ENCODE measurements at regions not wholly inside any gene's neighbourhood (a gene's known extent, or its start where the extent isn't known, plus 50 kb on each side); places are given as distances from the start of the nearest gene placed in this dataset.

DNA sequence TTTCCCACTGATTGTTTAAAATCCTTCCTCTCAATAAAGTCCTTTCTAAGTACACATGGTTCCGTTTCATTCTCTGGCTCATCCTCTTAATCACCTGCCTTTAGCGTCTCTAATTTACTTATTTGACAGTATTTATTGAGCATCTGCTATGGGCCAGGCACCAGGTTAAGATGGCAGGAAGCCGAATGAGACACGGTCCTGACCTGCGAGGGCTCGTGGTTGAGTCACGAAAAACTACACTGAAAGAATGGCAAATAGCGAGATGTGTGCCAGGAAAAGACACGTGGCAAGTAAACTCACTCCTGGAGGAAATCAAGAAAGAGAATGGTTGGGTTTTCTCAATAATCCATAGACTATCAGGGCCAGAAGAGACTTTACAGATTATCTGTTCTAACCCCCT lies 60.9 kb downstream of the HES1 start:
- peaks cover 3% of the 10 kb centered on the region for H3K9me3 Mint-ChIP-seq (ENCODE audit: unreplicated experiment)
- H3K4me1 Mint-ChIP-seq (ENCODE audit: low read depth, unreplicated experiment): peaks cover 5% of the 10 kb centered on the region
- no peak for DNase-seq
- peaks cover 5% of the 10 kb centered on the region for H3K27me3 Mint-ChIP-seq (ENCODE audit: unreplicated experiment)
- H3K4me3 Mint-ChIP-seq (ENCODE audit: unreplicated experiment): no peak overlapping the region
- TF ChIP-seq, protein P1, sequence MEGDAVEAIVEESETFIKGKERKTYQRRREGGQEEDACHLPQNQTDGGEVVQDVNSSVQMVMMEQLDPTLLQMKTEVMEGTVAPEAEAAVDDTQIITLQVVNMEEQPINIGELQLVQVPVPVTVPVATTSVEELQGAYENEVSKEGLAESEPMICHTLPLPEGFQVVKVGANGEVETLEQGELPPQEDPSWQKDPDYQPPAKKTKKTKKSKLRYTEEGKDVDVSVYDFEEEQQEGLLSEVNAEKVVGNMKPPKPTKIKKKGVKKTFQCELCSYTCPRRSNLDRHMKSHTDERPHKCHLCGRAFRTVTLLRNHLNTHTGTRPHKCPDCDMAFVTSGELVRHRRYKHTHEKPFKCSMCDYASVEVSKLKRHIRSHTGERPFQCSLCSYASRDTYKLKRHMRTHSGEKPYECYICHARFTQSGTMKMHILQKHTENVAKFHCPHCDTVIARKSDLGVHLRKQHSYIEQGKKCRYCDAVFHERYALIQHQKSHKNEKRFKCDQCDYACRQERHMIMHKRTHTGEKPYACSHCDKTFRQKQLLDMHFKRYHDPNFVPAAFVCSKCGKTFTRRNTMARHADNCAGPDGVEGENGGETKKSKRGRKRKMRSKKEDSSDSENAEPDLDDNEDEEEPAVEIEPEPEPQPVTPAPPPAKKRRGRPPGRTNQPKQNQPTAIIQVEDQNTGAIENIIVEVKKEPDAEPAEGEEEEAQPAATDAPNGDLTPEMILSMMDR (IDR thresholded peaks at IDR 0.05; ENCODE audit: partially characterized antibody, unreplicated experiment): no peak
- no peaks in the 10 kb centered on the region for H3K36me3 Mint-ChIP-seq (ENCODE audit: unreplicated experiment)
- no peak overlapping the region for H3K27ac Mint-ChIP-seq (ENCODE audit: unreplicated experiment)

DNA sequence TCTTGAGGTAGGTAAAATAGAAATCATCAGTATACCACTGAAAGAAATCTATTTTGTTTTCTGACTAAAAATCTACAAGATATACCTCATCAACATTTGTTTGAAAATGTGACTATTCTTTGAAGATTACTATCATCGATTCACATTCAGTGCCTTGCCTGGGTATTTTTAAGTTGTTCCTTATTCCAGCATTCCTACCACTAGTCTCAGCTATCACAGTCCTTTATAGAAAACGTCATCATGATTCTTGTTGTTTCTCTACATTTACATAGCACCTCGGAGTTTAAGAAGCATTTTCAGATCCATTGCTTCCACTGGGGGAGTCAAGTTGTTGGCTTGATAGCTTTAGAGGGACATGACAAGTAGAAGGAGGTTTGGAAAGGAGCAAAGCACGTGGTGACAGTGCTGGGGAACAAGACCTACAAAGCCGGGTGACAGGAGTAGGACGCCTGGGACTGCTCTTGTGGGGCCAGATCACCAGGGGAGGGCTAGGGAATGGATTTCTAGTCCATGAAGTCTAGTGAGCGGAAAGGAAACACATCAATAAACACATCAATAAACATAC lies 61.5 kb downstream of the HES1 start:
- no peak for DNase-seq
- Mint-ChIP-seq H3K36me3 (ENCODE audit: unreplicated experiment) (no peaks in the 10 kb centered on the region), H3K9me3 (ENCODE audit: unreplicated experiment) (peaks cover 3% of the 10 kb centered on the region), H3K4me1 (ENCODE audit: low read depth, unreplicated experiment) (peaks cover 5% of the 10 kb centered on the region), H3K4me3 (ENCODE audit: unreplicated experiment) (no peak overlapping the region), H3K27ac (ENCODE audit: unreplicated experiment) (no peak overlapping the region), H3K27me3 (ENCODE audit: unreplicated experiment) (peaks cover 5% of the 10 kb centered on the region)
- TF ChIP-seq, protein P1 (IDR thresholded peaks at IDR 0.05; ENCODE audit: partially characterized antibody, unreplicated experiment): no peak

DNA sequence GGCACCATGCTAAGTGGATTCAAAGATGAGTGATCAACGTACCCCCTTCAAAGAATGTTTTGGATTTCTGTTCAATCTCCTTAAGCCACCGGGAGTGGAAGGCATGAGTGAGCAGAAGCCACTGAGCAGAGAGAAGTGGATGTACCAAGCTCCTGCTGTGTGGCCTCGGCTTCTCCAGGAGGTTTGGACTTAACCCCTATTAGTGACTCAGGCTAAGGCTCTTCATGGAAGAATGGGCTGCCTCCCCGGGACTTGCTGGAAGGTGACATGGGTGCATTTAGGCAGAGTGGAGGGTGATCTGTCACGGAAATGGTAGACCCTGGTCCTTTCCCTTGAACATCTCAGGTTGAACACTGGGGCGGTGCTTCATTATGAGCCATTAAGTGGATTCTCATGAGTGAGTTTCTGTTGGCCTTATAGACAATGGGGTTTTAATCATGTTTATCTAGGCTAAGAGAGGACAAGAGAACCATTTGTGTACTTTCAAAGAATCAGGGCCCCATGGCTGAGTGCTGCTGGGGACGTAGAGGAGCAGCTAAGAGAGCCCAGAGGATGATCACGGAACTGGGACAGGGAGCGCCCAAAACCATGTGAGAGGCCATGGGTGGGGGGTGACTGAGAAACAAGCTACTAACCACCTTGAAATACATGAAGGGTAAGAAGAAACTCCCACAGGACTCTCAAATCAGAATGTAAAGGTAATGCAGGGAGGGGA lies 62.2 kb downstream of the HES1 start:
- DNase-seq: no peak
- TF ChIP-seq, protein P1 (IDR thresholded peaks at IDR 0.05; ENCODE audit: partially characterized antibody, unreplicated experiment): no peak
- peaks cover 3% of the 10 kb centered on the region for H3K9me3 Mint-ChIP-seq (ENCODE audit: unreplicated experiment)
- H3K36me3 Mint-ChIP-seq (ENCODE audit: unreplicated experiment): no peaks in the 10 kb centered on the region
- peaks cover 5% of the 10 kb centered on the region for H3K4me1 Mint-ChIP-seq (ENCODE audit: low read depth, unreplicated experiment)
- no peak overlapping the region for H3K27ac Mint-ChIP-seq (ENCODE audit: unreplicated experiment)
- H3K27me3 Mint-ChIP-seq (ENCODE audit: unreplicated experiment): peaks cover 5% of the 10 kb centered on the region
- H3K4me3 Mint-ChIP-seq (ENCODE audit: unreplicated experiment): no peak overlapping the region

DNA sequence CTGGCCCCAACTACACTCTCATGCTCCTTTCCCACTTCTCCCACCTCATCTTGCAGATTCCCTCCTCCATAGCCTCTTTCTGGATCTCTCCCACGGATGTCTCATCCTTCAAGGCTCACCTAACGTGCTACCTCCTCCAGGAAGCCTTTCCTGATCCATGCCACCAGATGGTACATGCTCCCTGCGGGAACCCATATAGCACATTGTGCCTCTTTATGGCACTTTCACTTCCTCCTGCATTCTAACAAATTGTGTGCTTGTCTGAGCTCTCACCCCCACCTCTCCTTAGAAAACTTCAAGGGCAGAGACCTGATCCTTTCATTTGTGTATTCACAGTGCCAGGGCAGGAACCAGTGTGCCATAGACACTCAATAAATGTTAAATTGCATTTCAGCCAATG lies 63.0 kb downstream of the HES1 start:
- H3K27ac Mint-ChIP-seq (ENCODE audit: unreplicated experiment): no peak overlapping the region
- peaks cover 5% of the 10 kb centered on the region for H3K9me3 Mint-ChIP-seq (ENCODE audit: unreplicated experiment)
- H3K27me3 Mint-ChIP-seq (ENCODE audit: unreplicated experiment): peaks cover 6% of the 10 kb centered on the region
- no peak for DNase-seq
- TF ChIP-seq, protein P1 (IDR thresholded peaks at IDR 0.05; ENCODE audit: partially characterized antibody, unreplicated experiment): no peak
- H3K4me3 Mint-ChIP-seq (ENCODE audit: unreplicated experiment): no peak overlapping the region
- peaks cover 5% of the 10 kb centered on the region for H3K4me1 Mint-ChIP-seq (ENCODE audit: low read depth, unreplicated experiment)
- H3K36me3 Mint-ChIP-seq (ENCODE audit: unreplicated experiment): no peaks in the 10 kb centered on the region

DNA sequence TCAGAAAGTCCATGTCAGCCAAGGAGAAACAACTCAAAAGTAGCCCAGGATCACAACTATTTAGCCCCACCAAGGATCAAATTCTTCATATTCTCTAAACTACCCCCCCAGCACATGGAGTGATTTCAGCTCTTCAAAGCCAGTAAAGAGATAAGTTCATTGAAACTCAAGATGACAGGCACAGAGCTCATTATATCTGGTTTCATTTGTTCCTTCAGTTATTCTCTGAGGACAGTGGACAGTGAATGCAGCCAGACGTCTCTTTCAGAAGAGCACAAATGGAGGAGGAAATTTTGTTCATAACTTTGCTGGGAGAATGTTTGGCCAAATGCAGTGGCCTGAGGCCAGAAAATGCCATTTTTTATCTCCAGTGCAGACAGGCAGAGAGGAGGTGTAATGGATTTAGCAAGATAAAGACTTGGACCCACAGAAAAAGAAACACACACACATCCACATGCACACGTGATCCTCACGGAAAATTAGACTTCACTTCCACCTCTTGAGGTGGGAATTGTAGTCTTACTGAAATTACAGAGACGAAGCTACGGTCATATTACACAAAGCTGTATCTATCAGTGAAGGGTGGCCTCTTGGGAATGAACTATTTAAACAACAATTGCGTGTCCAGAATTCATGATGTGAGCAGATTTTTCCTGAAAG lies 64.6 kb downstream of the HES1 start:
- Mint-ChIP-seq H3K36me3 (ENCODE audit: unreplicated experiment) (no peaks in the 10 kb centered on the region), H3K4me1 (ENCODE audit: low read depth, unreplicated experiment) (peaks cover 10% of the 10 kb centered on the region), H3K27me3 (ENCODE audit: unreplicated experiment) (peaks cover 9% of the 10 kb centered on the region), H3K4me3 (ENCODE audit: unreplicated experiment) (no peak overlapping the region), H3K27ac (ENCODE audit: unreplicated experiment) (no peak overlapping the region), H3K9me3 (ENCODE audit: unreplicated experiment) (peaks cover 5% of the 10 kb centered on the region)
- TF ChIP-seq, protein P1 (IDR thresholded peaks at IDR 0.05; ENCODE audit: partially characterized antibody, unreplicated experiment): no peak
- DNase-seq: no peak

Measured in glutamatergic neuron (in vitro differentiated cells).